C4-2B (cell line): ENCODE measurements at regions not wholly inside any gene's neighbourhood (a gene's known extent, or its start where the extent isn't known, plus 50 kb on each side); places are given as distances from the start of the nearest gene placed in this dataset.

Experiments used
- ZFX ChIP-seq: fragments of 450-650 bp; IDR thresholded peaks from 2 replicates; pipeline ENCODE4 v1.6.1; 2017
- TF ChIP-seq, protein P1 (sequence below): fragments of 450-650 bp; conservative IDR thresholded peaks from 2 replicates; pipeline ENCODE4 v1.5.1; 2017; ENCODE audit warnings: mild to moderate bottlenecking

DNA sequence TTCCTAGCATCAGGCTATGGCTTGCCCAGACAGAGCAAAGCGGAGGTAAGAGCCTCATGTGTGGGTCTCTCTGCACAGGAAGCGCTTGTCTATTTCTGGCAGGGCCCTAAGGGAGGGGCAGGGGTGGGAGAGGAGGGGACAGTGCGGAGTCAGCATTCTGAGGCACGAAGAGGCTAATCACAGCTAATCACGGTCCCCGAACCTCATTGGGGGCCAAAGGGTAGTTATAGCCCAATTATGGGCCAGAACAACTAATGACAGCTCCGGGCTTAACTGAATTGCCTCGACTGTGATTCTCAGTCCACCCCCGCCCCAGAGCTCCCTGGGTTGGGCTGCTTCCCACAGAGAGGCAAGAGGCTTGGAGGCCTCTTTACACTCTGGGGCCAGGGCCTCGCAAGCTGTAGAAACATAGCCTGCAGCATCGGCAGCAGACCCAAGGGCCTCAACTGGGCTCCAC is 72.7 kb upstream of the PRDM11 start:
- TF ChIP-seq, protein P1, sequence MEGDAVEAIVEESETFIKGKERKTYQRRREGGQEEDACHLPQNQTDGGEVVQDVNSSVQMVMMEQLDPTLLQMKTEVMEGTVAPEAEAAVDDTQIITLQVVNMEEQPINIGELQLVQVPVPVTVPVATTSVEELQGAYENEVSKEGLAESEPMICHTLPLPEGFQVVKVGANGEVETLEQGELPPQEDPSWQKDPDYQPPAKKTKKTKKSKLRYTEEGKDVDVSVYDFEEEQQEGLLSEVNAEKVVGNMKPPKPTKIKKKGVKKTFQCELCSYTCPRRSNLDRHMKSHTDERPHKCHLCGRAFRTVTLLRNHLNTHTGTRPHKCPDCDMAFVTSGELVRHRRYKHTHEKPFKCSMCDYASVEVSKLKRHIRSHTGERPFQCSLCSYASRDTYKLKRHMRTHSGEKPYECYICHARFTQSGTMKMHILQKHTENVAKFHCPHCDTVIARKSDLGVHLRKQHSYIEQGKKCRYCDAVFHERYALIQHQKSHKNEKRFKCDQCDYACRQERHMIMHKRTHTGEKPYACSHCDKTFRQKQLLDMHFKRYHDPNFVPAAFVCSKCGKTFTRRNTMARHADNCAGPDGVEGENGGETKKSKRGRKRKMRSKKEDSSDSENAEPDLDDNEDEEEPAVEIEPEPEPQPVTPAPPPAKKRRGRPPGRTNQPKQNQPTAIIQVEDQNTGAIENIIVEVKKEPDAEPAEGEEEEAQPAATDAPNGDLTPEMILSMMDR: no peak
- no peak for TF ChIP-seq ZFX
